ENCODE measurements at regions not wholly inside any gene's neighbourhood (a gene's known extent, or its start where the extent isn't known, plus 50 kb on each side); places are given as distances from the start of the nearest gene placed in this dataset.
"Not testable (repeated sequence)": the region's sequence is repeated elsewhere in the genome, so short reads cannot be mapped to it uniquely, and the experiment has no call there.

DNA sequence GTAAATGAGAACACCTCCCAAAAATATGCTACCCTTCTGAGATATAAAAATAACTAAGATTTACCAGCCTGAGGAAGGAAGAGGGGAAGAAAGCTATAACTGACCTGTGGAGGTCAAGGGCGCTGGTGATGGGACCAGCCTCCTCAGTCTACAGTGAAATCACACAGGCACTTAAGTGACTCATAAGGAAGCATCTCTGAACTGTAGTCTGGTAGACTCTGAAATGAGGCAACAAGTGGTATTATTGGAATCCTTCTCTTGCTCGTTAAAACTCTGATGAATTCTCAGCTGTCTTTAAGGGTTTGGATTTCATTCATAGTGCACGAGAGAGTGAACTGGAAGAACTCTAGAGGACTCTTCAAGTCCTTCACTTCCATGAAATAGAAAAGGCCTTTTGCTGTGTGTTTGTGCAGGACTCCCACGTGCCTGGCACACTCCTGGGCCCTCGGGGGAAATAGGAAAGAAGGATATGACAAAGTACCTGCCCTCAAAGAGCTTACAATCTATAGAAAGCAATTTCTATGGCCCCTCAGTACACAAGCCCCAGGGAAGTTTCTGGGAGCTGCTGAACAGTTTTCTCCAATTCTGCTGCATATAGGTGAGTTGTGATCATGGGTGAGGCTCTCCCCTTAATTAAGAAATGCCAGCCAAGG, 231.8 kb upstream of the RREB1 start:
- H4K20me1 ChIP-seq (ENCODE audit: low read depth): no peaks in the 10 kb centered on the region
- H3K4me1 Mint-ChIP-seq: no peaks in the 10 kb centered on the region
- H3K9me3 Mint-ChIP-seq: no peaks in the 10 kb centered on the region
- no peak overlapping the region for H3K27ac Mint-ChIP-seq
- no peak for DNase-seq (ENCODE audit: low spot score)
- H3K36me3 ChIP-seq: no peaks in the 10 kb centered on the region
- H3K27me3 Mint-ChIP-seq (ENCODE audit: insufficient read depth, low read depth): peaks cover 3% of the 10 kb centered on the region
- no peaks in the 10 kb centered on the region for H3F3A ChIP-seq (ENCODE audit: low read depth)
- no peak for TF ChIP-seq EZH2 (IDR thresholded peaks at IDR 0.05)
- no peak for TF ChIP-seq EZH2phosphoT487 (IDR thresholded peaks at IDR 0.05)
- no peak for TF ChIP-seq CTCF (IDR thresholded peaks at IDR 0.05)
- H3K4me1 ChIP-seq: no peaks in the 10 kb centered on the region
- no peaks in the 10 kb centered on the region for H3K36me3 Mint-ChIP-seq
- H2AFZ ChIP-seq (replicated peaks): no peak overlapping the region
- H3K27me3 ChIP-seq: no peaks in the 10 kb centered on the region
- H3K9me3 ChIP-seq (ENCODE audit: low read depth): no peaks in the 10 kb centered on the region
- no peak overlapping the region for H3K4me3 ChIP-seq
- H3K27ac ChIP-seq: no peak overlapping the region
- no peak overlapping the region for H3K4me3 Mint-ChIP-seq
- no peak overlapping the region for H3K9ac ChIP-seq
- no peaks in the 10 kb centered on the region for H3K79me2 ChIP-seq (ENCODE audit: low read depth)
- no peak overlapping the region for H3K4me2 ChIP-seq

DNA sequence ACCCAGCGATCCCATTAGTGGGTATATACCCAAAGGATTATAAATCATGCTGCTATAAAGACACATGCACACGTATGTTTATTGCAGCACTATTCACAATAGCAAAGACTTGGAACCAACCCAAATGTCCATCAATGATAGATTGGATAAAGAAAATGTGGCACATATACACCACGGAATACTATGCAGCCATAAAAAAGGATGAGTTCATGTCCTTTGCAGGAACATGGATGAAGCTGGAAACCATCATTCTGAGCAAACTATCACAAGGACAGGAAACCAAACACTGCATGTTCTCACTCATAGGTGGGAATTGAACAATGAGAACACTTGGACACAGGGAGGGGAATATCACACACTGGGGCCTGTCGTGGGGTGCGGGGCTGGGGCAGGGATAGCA, 230.0 kb upstream of the RREB1 start:
- not testable (repeated sequence) for DNase-seq (ENCODE audit: low spot score); H3K36me3 Mint-ChIP-seq; H3K27me3 Mint-ChIP-seq (ENCODE audit: insufficient read depth, low read depth); H3K4me3 ChIP-seq; H4K20me1 ChIP-seq (ENCODE audit: low read depth); H3K27ac Mint-ChIP-seq; H3K9me3 Mint-ChIP-seq; H3K36me3 ChIP-seq; H3F3A ChIP-seq (ENCODE audit: low read depth); H3K4me1 Mint-ChIP-seq; H3K4me1 ChIP-seq; H3K9me3 ChIP-seq (ENCODE audit: low read depth); H2AFZ ChIP-seq (replicated peaks); H3K79me2 ChIP-seq (ENCODE audit: low read depth); H3K27me3 ChIP-seq; H3K4me3 Mint-ChIP-seq; H3K27ac ChIP-seq; H3K4me2 ChIP-seq; H3K9ac ChIP-seq

GRCh38 chr6:6878887-6879585, 228.7 kb upstream of the RREB1 start:
- H3K27ac Mint-ChIP-seq: no peak overlapping the region
- no peaks in the 10 kb centered on the region for H4K20me1 ChIP-seq (ENCODE audit: low read depth)
- H3K4me3 ChIP-seq: no peak overlapping the region
- TF ChIP-seq EZH2 (IDR thresholded peaks at IDR 0.05) (no peak), CTCF (IDR thresholded peaks at IDR 0.05) (no peak), EZH2phosphoT487 (IDR thresholded peaks at IDR 0.05) (no peak)
- H3K4me2 ChIP-seq: no peak overlapping the region
- H3K27me3 ChIP-seq: no peaks in the 10 kb centered on the region
- H3K4me1 Mint-ChIP-seq: no peaks in the 10 kb centered on the region
- no peaks in the 10 kb centered on the region for H3K36me3 ChIP-seq
- H3K4me3 Mint-ChIP-seq: no peak overlapping the region
- H3K79me2 ChIP-seq (ENCODE audit: low read depth): no peaks in the 10 kb centered on the region
- H3K9me3 ChIP-seq (ENCODE audit: low read depth): no peaks in the 10 kb centered on the region
- H3K27ac ChIP-seq: no peak overlapping the region
- H2AFZ ChIP-seq (replicated peaks): no peak overlapping the region
- H3K9me3 Mint-ChIP-seq: no peaks in the 10 kb centered on the region
- H3K36me3 Mint-ChIP-seq: no peaks in the 10 kb centered on the region
- no peak for DNase-seq (ENCODE audit: low spot score)
- no peak overlapping the region for H3K9ac ChIP-seq
- no peaks in the 10 kb centered on the region for H3K4me1 ChIP-seq
- peaks cover 3% of the 10 kb centered on the region for H3K27me3 Mint-ChIP-seq (ENCODE audit: insufficient read depth, low read depth)
- no peaks in the 10 kb centered on the region for H3F3A ChIP-seq (ENCODE audit: low read depth)

DNA sequence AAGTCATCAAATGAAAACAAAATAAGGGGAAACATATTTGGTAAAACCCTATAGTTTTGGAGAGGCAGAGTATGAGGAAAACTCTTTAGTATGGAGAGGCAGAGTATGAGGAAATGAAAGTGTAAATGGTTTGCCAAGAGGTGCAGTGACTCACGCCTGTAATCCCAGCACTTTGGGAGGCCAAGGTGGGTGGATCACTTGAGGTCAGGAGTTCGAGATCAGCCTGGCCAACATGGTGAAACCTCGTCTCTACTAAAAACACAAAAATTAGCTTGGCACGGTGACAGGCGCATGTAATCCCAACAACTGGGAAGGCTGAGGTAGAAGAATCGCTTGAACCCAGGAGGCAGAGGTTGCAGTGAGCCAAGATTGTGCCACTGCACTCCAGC, 228.2 kb upstream of the RREB1 start:
- not testable (repeated sequence) for H3K36me3 Mint-ChIP-seq; H3K36me3 ChIP-seq; H3K27me3 ChIP-seq; H3K4me2 ChIP-seq; DNase-seq (ENCODE audit: low spot score); H3K9ac ChIP-seq; H3K4me3 Mint-ChIP-seq; H4K20me1 ChIP-seq (ENCODE audit: low read depth); H3K79me2 ChIP-seq (ENCODE audit: low read depth); H3K4me1 ChIP-seq; H3K9me3 ChIP-seq (ENCODE audit: low read depth); H3K27ac Mint-ChIP-seq; H2AFZ ChIP-seq (replicated peaks); H3K9me3 Mint-ChIP-seq; H3K4me3 ChIP-seq; H3K27me3 Mint-ChIP-seq (ENCODE audit: insufficient read depth, low read depth); H3K27ac ChIP-seq; H3F3A ChIP-seq (ENCODE audit: low read depth); H3K4me1 Mint-ChIP-seq

All from neural progenitor cell (in vitro differentiated cells).